ENCODE measurements at regions not wholly inside any gene's neighbourhood (a gene's known extent, or its start where the extent isn't known, plus 50 kb on each side); places are given as distances from the start of the nearest gene placed in this dataset.

GRCh38 chr4:84432713-84433112 is 66.4 kb downstream of the NKX6-1 start:
- intact Hi-C loops (cut with DNase I) = no loop called here
- Histone ChIP-seq H3K4me1 (no peaks in the 10 kb centered on the region), H3K4me3 (no peak overlapping the region), H3K36me3 (no peaks in the 10 kb centered on the region), H3K27me3 (no peaks in the 10 kb centered on the region), H3K9me3 (no peaks in the 10 kb centered on the region), H3K27ac (no peak overlapping the region)
- no peak for TF ChIP-seq POLR2A (IDR thresholded peaks at IDR 0.05)
- TF ChIP-seq POLR2AphosphoS5 (IDR thresholded peaks at IDR 0.05; ENCODE audit: insufficient read depth in 1 of 2, low read depth in 1 of 2) = no peak
- no peak for TF ChIP-seq CTCF (IDR thresholded peaks at IDR 0.05)
- DNase-seq (ENCODE audit: extremely low spot score in 2 of 2) = no peak

- TF ChIP-seq POLR2AphosphoS5 (IDR thresholded peaks at IDR 0.05; ENCODE audit: insufficient read depth in 1 of 2, low read depth in 1 of 2) (no peak), CTCF (IDR thresholded peaks at IDR 0.05) (no peak), POLR2A (IDR thresholded peaks at IDR 0.05) (no peak)
- no peaks in the 10 kb centered on the region for H3K27me3 ChIP-seq
- H3K4me1 ChIP-seq = no peaks in the 10 kb centered on the region
- H3K27ac ChIP-seq = no peak overlapping the region
- intact Hi-C loops (cut with DNase I) = no loop called here
- H3K4me3 ChIP-seq = no peak overlapping the region
- no peak for DNase-seq (ENCODE audit: extremely low spot score in 2 of 2)
- H3K36me3 ChIP-seq = no peaks in the 10 kb centered on the region
- no peaks in the 10 kb centered on the region for H3K9me3 ChIP-seq
Observed at GRCh38 chr4:84420608-84421007, 78.5 kb downstream of the NKX6-1 start.

GRCh38 chr4:84419201-84419600 is 79.9 kb downstream of the NKX6-1 start:
- H3K36me3 ChIP-seq = no peaks in the 10 kb centered on the region
- DNase-seq (ENCODE audit: extremely low spot score in 2 of 2) = no peak
- H3K27me3 ChIP-seq = no peaks in the 10 kb centered on the region
- no peak overlapping the region for H3K27ac ChIP-seq
- no peak overlapping the region for H3K4me3 ChIP-seq
- intact Hi-C loops (cut with DNase I) = no loop called here
- H3K9me3 ChIP-seq = no peaks in the 10 kb centered on the region
- no peak for TF ChIP-seq POLR2AphosphoS5 (IDR thresholded peaks at IDR 0.05; ENCODE audit: insufficient read depth in 1 of 2, low read depth in 1 of 2)
- no peak for TF ChIP-seq CTCF (IDR thresholded peaks at IDR 0.05)
- TF ChIP-seq POLR2A (IDR thresholded peaks at IDR 0.05) = no peak
- H3K4me1 ChIP-seq = no peaks in the 10 kb centered on the region

DNA sequence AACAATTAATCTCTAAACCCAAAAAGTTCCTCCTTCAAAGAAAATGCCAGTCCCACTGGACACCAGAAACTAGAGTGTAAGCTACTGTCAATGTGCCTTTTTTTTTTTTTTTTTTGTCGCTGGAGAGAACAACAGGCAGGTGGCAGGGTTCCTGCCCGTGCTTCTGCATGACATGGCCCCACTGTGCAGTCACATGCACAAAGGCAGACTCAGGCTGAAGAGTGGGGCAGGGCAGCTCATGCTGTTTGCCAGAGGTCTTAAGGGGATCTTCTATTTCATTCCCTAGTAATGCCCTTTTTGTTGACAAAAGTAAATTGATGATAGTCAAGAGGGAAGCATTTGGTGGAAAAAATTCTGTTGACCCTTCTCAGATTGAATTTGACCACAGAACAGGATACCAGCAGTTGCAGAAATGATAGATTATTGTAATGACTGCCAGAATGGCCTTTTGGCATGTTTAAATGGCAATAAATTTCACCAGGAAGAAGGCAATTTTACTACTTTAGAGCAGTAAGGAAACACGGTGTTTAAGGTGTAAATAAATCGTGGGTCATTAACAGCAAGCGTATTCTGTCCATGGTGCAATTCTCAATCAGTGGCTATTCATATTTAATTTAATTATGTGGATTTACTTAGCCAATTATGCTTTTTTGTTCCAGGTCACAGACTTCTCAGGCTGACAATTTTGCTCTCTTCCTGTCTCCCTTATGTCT is 80.9 kb downstream of the NKX6-1 start:
- H3K36me3 ChIP-seq = no peaks in the 10 kb centered on the region
- no peaks in the 10 kb centered on the region for H3K27me3 ChIP-seq
- no peak for DNase-seq (ENCODE audit: extremely low spot score in 2 of 2)
- TF ChIP-seq POLR2AphosphoS5 (IDR thresholded peaks at IDR 0.05; ENCODE audit: insufficient read depth in 1 of 2, low read depth in 1 of 2) (no peak), CTCF (IDR thresholded peaks at IDR 0.05) (no peak), POLR2A (IDR thresholded peaks at IDR 0.05) (no peak)
- H3K4me1 ChIP-seq = no peaks in the 10 kb centered on the region
- H3K4me3 ChIP-seq = no peak overlapping the region
- H3K27ac ChIP-seq = no peak overlapping the region
- intact Hi-C loops (cut with DNase I) = no loop called here
- H3K9me3 ChIP-seq = no peaks in the 10 kb centered on the region

DNA sequence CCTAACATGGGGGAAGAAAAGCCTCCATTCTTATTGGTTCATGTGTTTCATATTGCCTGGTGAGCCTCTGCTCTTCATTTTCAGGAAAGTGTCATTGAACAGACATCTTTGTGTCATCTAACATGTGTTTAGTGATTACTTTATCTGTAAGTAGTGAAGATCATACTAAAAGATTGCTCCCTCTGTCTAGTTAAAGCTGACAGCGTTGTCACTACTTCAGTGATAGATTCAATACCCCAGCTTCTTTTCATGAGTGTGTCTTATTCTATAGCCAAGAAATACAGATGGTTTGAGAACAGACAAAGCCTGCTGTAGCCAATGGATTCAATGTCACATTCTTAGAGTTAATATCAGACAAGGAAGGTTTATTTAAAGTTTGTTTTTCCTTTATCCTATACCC is 85.1 kb downstream of the NKX6-1 start:
- TF ChIP-seq POLR2A (IDR thresholded peaks at IDR 0.05) (no peak), POLR2AphosphoS5 (IDR thresholded peaks at IDR 0.05; ENCODE audit: insufficient read depth in 1 of 2, low read depth in 1 of 2) (no peak), CTCF (IDR thresholded peaks at IDR 0.05) (no peak)
- H3K27ac ChIP-seq = no peak overlapping the region
- no peaks in the 10 kb centered on the region for H3K9me3 ChIP-seq
- H3K36me3 ChIP-seq = no peaks in the 10 kb centered on the region
- no peak for DNase-seq (ENCODE audit: extremely low spot score in 2 of 2)
- intact Hi-C loops (cut with DNase I) = no loop called here
- no peak overlapping the region for H3K4me3 ChIP-seq
- H3K4me1 ChIP-seq = no peaks in the 10 kb centered on the region
- H3K27me3 ChIP-seq = no peaks in the 10 kb centered on the region

Measured in vagina (tissue), 2 donors.